Upper lobe of right lung (tissue), 1 donor: ENCODE measurements at regions not wholly inside any gene's neighbourhood (a gene's known extent, or its start where the extent isn't known, plus 50 kb on each side); places are given as distances from the start of the nearest gene placed in this dataset.

ENCODE experiments used
- ATAC-seq: fragments of 200-7000 bp; cut with Tn5 transposase; one replicate; pipeline ENCODE4 v1.9.1; 2020; ENCODE audit warnings: mild to moderate bottlenecking, moderate library complexity
- DNase-seq: peaks from one replicate; pipeline ENCODE4 v3.0.0-alpha.2; 2020
- H3K27ac ChIP-seq: fragments of 200-600 bp; one replicate; pipeline ENCODE4 v1.8.0; 2022
- H3K27me3 ChIP-seq: fragments of 200-600 bp; one replicate; pipeline ENCODE4 v1.8.0; 2022; ENCODE audit warnings: mild to moderate bottlenecking
- H3K36me3 ChIP-seq: fragments of 200-600 bp; one replicate; pipeline ENCODE4 v1.8.0; 2022
- H3K4me1 ChIP-seq: fragments of 200-600 bp; one replicate; pipeline ENCODE4 v1.8.0; 2022
- H3K4me3 ChIP-seq: fragments of 200-600 bp; one replicate; pipeline ENCODE4 v1.8.0; 2022; ENCODE audit warnings: mild to moderate bottlenecking
- H3K9me3 ChIP-seq: fragments of 200-600 bp; one replicate; pipeline ENCODE4 v1.8.0; 2022
- intact Hi-C: fragments of 100-400 bp; cut with DNase I; formaldehyde crosslinking; loops from one replicate; pipeline ENCODE4 v1.11.0; 2022
- TF ChIP-seq, protein P1 (sequence below): fragments of 200-600 bp; IDR thresholded peaks from one replicate; pipeline ENCODE4 v1.8.0; 2022; ENCODE audit warnings: antibody characterized with exemption
- donor health status: DM: no; HTN: yes; CAD: no; lungs with severe emphysema.

DNA sequence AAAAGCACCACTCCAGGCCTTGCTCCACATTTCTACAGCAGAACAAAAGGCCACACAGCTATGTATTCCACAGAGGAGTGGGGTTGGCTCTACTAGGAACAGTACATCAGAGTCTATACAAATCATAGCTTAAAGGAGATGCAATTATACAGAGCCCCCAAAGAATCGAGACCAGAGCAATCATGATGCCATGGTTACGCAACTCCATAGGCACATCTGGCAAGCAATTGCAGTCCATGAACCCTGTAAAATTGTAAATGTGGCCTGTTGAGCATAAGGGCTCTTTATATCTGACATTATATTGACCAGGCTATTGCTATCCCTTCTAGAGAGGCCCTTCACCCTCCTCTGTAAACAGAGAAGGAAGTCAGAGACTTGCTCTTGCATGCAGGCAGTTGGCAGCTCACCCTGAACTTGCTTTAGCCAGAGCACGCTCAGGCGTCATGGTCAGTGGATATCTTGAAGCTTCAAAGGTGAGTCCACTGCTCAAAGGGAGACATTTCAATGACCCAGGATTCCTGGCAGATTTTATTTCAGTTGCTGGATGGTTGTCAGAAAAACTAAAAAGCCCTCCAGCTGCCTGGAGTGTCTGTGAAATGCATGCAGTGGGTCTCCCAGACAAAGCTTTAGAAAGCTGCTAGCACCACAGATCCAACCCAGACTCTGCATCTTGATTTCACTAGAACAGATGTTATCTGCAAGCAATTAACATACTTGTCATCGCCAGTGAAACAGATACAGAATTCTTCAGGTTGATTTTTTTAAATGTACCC lies 357.2 kb downstream of the CENPW start:
- no peaks in the 10 kb centered on the region for H3K36me3 ChIP-seq
- intact Hi-C loops: no loop called here
- no peak for DNase-seq
- H3K27ac ChIP-seq: no peak overlapping the region
- H3K9me3 ChIP-seq: no peaks in the 10 kb centered on the region
- peak; percentile 69 for ATAC-seq
- TF ChIP-seq, protein P1, sequence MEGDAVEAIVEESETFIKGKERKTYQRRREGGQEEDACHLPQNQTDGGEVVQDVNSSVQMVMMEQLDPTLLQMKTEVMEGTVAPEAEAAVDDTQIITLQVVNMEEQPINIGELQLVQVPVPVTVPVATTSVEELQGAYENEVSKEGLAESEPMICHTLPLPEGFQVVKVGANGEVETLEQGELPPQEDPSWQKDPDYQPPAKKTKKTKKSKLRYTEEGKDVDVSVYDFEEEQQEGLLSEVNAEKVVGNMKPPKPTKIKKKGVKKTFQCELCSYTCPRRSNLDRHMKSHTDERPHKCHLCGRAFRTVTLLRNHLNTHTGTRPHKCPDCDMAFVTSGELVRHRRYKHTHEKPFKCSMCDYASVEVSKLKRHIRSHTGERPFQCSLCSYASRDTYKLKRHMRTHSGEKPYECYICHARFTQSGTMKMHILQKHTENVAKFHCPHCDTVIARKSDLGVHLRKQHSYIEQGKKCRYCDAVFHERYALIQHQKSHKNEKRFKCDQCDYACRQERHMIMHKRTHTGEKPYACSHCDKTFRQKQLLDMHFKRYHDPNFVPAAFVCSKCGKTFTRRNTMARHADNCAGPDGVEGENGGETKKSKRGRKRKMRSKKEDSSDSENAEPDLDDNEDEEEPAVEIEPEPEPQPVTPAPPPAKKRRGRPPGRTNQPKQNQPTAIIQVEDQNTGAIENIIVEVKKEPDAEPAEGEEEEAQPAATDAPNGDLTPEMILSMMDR: no peak
- H3K4me3 ChIP-seq: no peak overlapping the region
- no peaks in the 10 kb centered on the region for H3K27me3 ChIP-seq
- H3K4me1 ChIP-seq: no peaks in the 10 kb centered on the region

DNA sequence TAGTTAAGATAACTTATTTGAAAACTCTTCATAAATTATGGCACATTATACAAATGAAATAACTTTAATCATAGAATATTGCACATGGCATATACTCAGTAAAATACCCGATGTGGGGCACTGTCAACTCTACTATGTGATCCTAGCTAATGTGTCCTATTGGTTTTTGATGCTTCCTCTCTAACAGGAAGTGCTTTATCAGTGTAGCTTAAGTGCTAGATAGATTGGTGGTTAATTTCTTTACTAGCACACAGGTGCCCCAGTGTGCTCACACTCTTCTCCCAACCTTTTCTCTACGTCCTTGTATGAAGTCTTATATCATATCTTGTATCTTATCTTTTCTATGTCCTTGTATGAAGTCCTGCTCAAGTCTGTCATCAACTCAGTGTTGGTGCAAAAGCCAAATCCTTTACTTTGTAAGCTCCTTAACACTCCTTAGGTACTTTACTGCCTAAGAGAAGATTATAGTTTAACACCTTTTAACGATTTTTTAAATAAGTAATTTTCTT lies 358.9 kb downstream of the CENPW start:
- intact Hi-C loops: no loop called here
- Histone ChIP-seq H3K9me3 (no peaks in the 10 kb centered on the region), H3K36me3 (no peaks in the 10 kb centered on the region), H3K27me3 (no peaks in the 10 kb centered on the region), H3K4me1 (no peaks in the 10 kb centered on the region), H3K27ac (no peak overlapping the region), H3K4me3 (no peak overlapping the region)
- DNase-seq: no peak
- TF ChIP-seq, protein P1: no peak
- no peak for ATAC-seq

DNA sequence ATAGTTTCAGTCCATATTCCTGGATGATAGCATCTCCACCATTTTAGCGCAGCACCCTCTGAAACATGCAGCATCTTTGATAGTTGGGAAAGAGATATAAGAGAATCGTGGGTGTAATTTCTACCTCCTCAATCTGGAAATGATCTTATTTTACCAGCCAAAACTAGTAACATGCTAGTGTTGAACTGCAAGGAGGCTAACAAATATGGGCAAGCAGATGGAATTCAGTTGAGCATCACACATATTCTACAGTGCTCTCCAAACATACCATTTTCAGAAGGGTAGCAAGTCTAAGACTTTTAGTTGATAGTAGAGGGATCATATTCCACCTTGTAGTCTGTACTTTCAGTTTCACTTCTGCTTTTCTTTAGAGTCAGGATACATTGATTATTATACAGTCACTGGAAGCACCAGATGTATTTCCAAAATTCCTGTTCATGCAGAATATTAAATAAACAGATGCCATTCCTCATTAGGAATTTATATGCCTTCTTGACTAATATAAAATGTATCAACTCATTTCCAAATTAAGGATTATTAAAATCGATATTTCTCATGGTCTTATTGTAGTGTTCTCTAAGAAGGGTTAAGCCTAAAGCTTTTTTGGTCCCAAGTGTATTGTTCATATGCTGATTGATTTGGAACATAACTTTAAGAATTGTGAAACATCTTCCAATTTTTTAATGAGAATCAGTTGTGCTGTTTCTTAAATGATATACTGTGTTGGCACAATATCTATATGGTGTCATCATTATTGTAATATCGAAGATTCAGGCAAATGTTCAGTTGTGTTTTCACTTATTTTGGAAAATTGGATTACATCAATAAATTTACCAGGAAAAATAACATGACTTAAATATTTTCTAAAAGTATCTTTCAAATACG lies 362.0 kb downstream of the CENPW start:
- TF ChIP-seq, protein P1: no peak
- ATAC-seq (no peak), DNase-seq (no peak)
- H3K27me3 ChIP-seq: no peaks in the 10 kb centered on the region
- H3K9me3 ChIP-seq: no peaks in the 10 kb centered on the region
- no peaks in the 10 kb centered on the region for H3K36me3 ChIP-seq
- intact Hi-C loops: no loop called here
- no peaks in the 10 kb centered on the region for H3K4me1 ChIP-seq
- H3K27ac ChIP-seq: no peak overlapping the region
- H3K4me3 ChIP-seq: no peak overlapping the region

DNA sequence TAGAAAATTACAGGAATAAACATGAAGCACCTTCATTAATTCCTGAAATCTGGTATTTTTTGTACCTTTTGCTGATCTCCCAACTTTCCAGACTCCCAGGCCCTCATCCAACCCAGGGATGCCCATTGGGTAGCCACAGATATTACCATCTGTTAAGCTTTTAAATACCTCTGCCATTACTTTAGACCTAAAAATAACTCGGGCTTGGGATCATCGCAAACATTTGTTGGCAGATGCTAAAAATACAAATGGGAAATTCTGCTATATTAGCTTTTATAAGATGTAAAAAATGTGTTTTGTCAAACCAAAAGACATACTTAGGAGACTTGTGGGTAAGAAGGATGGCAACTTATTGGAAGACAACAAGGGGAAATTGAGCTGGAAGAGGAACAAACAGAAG lies 376.1 kb downstream of the CENPW start:
- intact Hi-C loops: no loop called here
- no peak for ATAC-seq
- Histone ChIP-seq H3K36me3 (no peaks in the 10 kb centered on the region), H3K9me3 (no peaks in the 10 kb centered on the region), H3K4me3 (no peak overlapping the region), H3K4me1 (no peaks in the 10 kb centered on the region), H3K27ac (no peak overlapping the region), H3K27me3 (no peaks in the 10 kb centered on the region)
- DNase-seq: no peak
- TF ChIP-seq, protein P1: no peak

DNA sequence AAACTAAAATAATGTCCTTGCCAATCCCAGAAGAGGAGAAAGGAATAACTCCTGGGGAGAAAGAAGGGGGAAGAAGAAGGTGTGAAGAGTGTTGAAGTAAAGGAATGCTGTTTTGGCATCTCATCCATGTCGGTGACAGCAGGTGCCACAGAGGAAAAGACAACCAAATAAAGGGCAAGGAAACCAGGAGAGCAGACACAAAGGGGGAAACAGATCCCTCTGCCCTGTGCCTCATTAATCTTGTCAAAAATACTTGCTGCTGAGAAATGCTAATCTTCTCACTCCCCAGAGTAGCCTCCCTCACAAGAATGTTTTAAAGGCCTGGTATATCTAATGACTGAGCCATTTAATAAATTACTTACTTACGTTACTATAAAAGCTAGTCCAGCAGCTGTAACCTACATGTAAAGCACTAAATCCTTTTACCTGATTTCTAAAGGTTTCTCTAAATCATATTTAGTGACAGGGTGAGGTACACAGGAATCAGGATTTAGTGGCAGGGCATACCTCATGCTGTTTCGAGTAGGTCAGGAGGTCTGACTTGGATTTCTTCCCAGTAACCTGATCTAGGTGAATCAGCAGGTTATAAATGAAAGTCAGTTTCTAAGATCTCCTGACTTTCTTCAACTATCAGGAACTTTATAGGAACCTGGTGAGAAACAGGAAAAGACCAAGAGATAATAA lies 377.1 kb downstream of the CENPW start:
- no peak overlapping the region for H3K27ac ChIP-seq
- H3K4me3 ChIP-seq: no peak overlapping the region
- TF ChIP-seq, protein P1: no peak
- no peaks in the 10 kb centered on the region for H3K9me3 ChIP-seq
- ATAC-seq (peak; percentile 78), DNase-seq (no peak)
- no peaks in the 10 kb centered on the region for H3K27me3 ChIP-seq
- no peaks in the 10 kb centered on the region for H3K36me3 ChIP-seq
- intact Hi-C loops: no loop called here
- no peaks in the 10 kb centered on the region for H3K4me1 ChIP-seq
